NCI-H2196 (cell line): ENCODE measurements at regions not wholly inside any gene's neighbourhood (a gene's known extent, or its start where the extent isn't known, plus 50 kb on each side); places are given as distances from the start of the nearest gene placed in this dataset.
"Not testable (repeated sequence)": the region's sequence is repeated elsewhere in the genome, so short reads cannot be mapped to it uniquely, and the experiment has no call there.

Experiments used
- DNase-seq: peaks from one replicate; lab custom pipeline; 2025; ENCODE audit not compliant: unreplicated experiment; lab: John Stamatoyannopoulos, UW

DNA sequence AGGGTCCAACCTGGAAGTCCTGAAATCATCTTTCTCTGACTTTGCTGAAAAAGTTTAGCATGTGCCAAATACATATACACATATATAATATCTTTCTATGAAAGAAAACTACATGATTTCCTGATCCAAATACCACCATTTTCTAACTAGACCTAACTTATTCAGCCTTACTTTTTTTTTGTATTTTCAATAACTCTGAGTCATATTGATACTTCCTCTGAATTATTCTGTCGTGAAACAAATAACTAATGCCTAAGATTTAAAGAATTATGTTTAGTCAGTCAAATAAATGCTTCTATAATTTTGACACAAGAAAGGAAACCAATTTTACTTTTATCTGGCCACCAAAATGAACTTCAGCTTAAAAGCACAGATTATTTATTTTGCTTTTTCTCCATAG, 760.2 kb upstream of the GBE1 start:
- no peak for DNase-seq

DNA sequence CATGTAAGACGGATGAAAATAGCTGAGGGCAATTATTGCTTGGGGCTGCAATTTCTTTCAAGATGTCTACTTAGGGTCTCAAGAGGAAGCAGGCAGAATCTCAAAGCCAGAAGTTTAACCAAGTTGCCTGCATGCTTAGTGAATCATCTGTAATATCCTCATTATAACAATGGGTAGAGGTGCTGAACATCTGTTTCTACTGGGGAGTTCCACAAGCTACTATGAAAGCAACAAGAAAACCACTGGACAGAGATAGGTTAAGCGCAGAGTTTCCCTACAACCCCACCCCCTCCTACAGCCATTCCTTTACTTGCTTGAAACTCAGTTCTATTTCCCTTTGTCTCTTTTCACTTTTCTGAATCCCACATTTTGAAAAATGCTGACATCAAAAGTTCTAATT, 759.4 kb upstream of the GBE1 start:
- DNase-seq, result no peak

DNA sequence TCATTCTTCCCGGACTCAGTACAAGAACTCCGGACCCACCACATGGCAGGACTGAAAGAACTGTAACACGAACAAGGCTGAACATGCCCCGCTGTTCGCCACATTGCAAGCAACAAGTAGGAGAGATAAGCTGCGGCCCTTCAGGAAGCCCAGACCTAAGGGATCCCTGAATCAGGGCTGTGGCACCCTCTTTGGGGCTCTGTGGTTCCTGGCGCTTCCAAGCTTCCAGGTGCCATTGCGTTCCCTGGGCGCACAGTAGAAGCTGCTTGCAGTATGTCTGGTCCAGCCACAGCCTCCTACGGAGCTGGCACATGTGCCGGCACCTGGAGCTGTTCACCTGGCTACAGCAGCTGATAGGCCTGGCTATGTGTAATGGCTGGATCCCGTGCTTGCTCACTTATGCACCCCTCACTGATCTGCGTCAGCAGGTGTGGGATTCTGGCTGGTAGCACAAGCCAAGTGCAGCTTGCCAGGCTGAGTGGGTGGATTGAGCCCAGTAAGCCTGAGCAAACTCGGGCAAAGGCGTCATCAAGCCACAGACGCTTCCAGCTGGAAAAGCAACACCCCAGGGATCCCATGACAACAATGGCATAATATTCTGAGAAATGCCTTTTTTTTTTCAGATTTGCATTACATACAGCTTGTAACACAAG, 748.6 kb upstream of the GBE1 start:
- DNase-seq, result no peak

DNA sequence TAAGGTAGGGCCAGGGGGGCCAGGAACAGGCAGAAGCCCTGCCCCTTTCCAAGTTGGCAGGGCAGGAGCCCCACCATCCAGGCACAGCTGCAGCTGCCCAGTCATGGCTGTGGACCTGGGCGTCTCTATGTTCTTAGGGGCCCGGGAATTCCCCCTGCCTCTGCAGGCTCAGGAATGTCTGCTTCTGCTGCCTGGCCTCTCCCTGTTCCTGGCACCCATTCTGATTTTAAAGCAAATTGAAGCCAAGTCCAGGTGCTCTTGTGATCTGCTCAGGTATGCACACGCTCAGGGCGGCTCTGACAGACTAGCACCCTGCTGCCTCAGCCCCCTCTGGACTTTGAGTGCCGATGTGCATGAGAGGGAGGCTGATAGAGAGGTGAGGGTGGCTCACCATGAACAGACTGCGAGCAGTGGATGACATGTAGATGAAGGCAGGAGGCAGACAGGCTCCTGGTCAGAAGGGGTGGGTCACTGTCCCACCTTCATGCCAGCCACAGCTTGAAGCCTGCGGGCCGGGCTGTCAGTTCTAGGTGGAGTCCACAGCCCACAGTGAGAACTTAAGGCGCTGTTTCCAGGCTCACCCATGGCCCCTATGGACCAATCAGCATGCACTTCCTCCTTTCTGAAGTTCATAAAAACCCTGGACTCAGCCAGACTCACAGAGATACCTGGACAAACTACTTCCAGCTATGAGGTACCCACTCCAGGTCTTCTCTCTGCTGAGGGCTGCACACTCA, 747.8 kb upstream of the GBE1 start:
- no peak for DNase-seq

DNA sequence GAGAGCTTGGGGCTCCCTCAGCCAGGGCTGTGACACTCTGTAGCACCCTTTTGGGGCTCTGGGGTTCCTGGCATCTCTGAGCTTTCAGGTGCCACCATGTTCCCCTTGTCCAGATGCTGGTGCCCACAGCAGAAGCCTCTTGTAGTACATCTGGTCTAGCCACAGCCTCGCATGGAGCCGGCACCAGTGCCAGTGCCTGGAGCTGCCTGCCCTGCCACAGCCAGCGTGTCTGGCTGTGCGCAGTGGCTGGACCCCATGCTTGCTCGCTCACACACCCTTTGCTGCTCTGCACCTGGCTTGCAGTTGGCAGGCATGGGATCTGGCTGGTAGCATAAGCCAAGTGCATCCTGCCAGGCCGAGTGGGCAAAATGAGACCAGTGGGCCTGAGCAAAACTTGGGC, 744.8 kb upstream of the GBE1 start:
- DNase-seq, result no peak

DNA sequence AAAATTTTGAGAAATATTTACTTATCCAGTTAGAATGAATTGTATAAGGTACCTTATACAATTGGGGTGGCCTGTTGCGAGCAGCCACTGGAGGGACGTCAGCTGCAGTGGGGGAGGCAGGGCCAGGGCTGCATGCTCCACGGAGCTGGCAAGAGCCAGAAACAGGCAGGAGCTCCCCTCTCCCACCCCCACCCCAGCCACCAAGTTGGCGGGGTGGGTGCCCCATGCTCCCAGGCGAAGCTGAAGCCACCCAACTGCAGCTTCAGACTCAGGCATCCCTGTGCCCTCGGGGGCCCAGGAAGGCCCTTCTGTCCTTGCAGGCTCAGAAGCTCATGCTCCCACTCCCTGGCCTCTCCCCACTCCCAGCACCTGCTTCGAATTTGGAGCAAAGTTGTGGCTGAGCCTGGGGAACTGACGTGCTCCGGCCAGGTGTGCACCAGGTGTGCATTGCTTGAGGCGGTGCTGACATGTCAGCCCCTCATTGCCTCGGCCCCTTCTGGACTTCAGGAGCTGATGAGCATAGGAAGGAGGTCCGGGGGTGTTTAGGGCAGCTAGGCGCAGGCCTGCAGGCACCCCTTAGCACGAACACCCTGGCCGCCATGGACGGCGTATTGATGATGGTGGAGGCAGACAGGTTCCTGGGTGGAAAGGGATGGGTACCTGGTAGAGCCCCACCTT, 743.8 kb upstream of the GBE1 start:
- DNase-seq, result no peak

DNA sequence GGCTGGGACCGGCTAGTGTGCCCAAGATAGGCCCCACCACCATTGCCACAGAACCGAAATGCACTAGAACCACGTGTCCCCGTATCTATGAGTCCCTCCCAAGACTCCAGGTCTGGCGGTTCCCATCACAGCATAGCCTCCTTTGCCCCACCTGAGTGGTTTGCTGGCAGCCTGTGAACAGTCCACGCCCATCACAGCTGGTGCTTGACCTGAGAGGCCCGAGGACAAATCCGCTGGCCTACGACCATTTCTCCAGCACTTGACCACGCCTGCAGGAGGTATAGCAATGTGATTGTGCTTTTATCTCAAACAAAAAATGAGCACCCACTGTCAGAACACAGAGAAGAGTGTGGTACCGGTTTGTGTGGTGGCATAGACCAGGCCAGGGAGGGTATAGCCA, 736.7 kb upstream of the GBE1 start:
- DNase-seq, result no peak

DNA sequence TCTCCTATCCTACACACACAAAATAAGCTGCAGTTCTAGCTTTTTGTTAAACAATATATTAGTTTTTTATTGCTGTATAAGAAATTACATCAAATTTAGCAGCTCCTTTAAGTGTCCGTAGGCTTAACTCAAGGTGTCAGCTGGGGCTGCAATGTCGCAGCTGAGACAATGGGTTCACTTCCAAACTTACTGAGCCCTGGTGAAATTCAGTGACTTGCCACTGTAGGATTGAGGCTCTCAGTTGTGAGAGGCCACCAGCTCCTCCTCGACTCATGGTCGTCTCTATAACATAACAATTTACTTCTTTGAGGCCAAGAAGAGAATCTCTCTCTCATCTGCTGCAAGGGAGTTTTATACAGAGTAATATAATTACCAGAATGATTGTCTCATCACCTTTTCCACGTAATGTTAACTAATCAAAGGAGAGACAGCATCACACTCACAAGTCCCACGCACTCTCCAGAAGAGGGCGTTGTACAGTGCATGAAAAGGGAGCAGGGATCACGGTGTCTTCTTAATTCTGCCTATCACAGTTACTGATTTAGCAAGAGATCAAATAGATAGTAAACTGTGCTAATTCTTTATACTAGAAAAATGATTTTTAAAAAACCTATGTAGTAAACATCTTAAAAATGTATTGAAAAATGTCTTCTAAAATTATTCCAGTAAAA, 735.6 kb upstream of the GBE1 start:
- no peak for DNase-seq

DNA sequence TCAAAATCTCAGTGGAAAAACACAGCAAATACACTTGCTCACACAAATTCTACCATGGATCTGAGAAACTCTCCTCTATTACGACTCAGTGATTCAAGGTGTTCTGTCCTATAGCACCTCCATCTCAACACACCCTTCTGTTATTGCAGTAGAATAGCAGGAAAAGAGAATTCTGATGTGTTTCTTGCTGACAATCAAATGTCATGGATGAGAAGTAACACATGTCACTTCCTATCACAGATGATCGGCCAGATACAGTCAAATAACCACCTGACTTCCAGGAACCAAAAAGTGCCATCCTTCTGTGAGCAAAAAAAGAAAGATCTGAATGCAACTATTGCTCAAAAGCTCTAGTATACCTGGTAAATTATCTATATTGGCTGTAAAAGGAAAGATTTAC, 734.2 kb upstream of the GBE1 start:
- DNase-seq, result no peak

DNA sequence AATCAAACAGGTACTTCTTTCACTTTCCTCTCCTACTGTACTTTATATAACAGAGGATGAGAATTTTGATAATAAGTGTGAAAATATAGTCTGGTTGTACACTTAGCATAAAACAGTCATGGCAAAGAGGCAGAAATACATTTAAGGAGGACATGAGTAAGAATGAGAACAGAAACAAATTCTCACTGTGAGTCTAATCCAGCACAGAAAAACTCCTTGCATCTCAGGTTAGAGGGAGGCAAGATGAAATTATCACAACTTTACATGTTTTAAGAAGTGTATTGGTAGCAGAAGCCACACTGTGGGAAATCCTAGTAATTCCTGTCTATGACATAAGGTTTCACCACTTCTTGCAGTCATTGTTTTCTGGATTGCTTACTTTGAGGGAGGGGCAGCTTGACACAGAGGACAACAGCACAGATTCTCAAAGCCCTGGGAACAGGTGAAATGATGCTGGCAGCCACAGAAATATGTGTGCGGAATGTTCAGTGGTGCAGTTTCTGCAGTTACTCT, 733.6 kb upstream of the GBE1 start:
- DNase-seq, result no peak

DNA sequence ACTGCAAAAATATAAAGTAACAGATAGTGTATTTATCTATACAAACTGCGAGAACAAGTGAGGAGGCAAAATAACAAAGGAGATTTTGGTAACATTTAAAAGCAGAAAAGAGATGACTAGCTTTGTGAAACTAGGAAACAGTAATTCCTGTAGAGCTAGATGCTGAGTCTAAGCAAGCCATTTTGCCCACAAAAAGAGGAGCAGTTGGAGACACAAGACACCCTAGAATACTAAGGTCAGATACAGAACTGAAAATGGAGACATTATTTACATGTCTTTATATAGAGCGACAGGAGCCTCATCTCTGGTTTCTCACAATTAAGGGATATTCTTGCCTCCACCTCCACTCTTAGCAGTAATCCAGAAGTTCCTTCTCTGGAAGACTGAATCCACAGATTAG, 732.4 kb upstream of the GBE1 start:
- DNase-seq, result no peak

DNA sequence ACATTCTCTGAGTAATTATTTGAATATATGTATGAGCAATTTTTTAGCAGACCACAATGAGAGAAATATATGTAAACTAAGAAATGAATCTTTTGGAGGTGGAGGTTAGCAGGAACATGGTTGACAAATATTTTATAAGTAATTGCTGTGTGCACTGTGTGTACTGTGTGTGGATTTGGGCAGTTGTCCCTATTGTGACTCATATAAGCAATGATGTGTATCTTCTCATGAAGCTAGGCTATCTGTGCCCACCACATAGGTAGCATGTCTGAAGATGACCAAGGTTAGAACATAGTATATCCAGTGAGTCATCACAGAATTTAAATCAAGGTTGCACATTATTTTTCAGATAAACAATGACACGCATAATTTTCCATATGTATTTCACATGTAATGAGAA, 713.9 kb upstream of the GBE1 start:
- no peak for DNase-seq

DNA sequence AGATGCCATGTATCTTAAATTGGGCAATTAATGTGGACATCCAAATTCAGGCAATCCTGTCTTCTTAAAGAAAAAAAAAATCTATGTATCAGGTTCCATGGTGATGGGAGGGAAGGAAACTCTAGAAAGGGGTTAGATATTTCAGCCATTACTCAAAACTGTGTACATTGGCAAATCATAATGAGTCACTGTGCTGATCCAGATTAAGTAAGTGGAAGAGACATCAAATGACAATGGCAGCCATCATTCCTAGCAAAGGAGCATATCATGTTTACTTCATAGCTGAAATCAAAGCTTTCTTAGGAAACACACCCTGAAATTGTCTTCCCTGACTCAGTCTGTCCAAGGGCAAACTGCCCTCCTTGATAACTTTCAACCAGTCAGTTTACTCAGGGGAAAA, 713.3 kb upstream of the GBE1 start:
- DNase-seq, result no peak

DNA sequence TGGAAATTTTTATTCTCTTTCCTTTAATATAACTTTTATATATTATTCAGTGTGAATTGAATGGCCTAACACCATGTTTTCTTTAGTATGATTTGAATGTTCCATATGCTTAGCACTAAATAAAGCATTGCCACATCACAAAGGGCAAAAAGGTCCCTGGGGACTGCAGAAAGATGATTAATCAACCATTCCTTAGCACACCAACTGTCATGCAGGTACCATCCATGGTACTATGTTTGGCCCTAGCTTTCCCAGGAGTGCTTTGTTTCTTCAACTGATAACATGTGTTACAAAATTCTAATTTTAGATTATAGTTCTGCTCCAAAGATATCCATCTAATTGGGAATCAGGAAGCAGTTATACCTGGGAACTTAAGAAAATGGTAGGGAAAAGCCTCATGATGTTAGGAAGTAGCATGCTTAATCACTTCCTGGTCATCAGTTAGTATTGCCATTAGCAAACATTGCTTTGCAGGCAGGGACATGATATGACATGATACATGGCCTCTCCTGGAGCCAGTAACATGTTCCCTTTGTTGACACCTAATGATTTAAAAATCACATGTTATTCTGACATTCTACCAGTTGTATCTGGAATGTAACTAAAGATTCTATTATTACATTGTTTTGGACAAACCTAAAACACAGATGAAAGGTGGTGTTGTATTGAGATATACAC, 712.6 kb upstream of the GBE1 start:
- no peak for DNase-seq

DNA sequence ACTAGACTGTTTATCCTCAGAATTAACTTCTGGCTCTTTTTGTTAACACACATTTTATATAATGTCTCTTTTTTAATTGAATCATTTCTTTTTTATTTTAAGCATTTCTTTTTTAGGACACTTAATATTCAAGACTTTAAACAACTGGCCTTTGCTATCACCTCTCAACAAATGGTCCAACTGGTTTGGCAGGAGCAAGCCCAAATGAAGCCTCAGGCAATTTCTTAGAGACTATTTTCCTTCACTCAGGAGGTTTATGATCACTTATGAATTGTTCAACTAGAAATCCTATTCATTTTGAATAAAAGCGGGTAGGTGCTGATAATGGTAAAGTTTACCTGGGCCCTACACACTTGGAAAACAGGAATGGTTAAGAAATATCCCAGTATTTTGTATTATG, 705.6 kb upstream of the GBE1 start:
- DNase-seq, result no peak

DNA sequence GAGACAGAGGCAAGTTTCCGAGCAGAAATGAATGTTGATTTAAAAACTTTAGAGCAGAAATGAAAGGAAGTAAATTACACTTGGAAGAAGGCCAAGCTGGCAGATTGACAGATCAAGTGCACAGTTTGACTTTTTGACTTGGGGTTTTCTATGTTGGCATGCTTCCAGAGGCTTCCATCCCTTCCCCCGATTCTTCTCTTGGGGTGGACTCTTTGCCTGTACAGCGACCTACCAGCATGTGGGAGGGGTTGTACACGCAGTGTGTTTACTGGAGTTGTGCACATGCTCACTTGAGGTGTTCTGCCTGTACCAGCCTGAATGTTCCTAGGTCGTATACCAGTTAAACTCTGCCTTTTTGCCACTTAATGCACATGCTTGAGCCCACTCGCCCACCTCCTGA, 701.5 kb upstream of the GBE1 start:
- no peak for DNase-seq

DNA sequence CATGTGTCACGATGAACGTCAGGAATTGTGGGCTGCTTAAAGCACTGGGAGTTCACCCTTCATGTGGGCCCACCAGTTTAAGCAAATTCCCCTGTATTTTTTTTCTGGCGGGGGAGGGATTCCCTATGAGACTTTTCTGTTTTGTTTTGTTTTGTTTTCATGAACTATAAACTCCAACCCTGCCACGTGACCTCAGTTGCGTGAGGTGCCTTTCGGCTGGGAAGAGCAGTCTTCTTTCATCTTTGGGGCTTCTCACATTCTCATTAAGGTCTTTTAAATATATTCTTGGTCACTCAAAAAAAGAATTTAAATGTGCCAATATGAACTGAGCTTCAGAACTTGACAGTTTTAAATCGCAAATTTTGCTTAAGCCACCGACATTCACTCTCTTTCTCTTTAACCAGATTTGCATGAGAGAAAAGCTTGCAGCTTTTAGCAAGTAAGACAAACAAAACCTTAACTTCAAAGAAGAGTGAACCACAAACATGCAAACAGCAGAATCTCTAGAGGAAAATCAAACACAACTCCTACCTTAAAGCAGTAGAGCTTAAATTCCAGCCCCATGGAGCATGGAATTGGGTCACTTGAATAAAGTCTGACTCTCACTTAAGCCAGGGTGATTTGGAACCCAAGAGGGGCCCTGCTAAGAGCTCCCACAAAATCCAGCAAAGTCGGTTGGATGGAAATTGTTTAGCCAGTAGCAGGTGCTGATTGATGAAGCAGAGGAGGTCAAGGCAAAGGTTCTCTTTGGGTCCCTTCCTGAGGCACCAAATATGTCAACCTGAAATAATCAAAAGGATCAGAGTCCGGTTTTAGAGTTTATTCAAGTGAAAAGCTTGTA, 699.8 kb upstream of the GBE1 start:
- DNase-seq, result no peak

DNA sequence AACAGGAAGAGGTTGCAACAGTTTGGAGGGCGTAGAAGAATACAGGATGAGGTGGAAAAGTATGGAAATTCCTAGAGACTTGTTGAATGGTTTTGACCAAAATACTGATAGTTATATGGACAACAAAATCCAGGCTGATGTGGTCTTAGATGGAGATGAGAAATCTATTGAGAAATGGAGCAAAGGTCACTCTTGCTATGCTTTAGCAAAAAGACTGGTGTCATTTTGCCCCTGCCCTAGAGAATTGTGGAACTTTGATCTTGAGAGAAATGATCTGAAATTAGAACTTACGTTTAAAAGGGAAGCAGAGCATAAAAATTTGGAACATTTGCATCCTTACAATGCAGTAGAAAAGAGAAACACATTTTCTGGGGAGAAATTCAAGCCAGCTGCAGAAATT, 686.9 kb upstream of the GBE1 start:
- no peak for DNase-seq

DNA sequence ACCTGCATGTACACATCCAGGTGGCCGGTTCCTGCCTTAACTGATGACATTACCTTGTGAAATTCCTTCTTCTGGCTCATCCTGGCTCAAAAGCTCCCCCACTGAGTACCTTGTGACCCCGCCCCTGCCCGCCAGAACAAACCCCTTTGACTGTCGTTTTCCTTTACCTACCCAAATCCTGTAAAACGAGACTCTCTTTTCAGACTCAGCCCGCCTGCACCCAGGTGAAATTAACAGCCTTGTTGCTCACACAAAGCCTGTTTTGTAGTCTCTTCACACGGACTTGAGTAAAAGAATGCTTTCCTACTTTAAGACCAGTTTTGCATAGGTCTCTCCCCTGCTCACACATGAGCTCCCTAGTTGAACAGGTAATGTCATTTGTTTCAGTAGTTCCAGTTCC, 667.4 kb upstream of the GBE1 start:
- DNase-seq, result not testable (repeated sequence)

DNA sequence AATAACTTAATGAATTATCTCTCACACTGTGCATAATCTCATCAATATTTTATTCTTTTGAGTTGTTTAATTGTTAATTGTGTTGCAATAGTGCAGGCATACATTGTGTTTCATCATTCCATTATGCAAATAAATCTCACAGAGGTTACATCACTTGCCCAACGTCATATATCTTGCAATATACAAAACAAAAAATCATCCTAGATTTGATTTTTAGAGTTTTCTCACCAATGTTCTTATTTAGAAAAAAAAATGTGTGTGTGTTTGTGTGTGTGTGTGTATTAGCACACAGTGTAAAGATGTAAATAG, 662.5 kb upstream of the GBE1 start:
- DNase-seq, result no peak
